HG02623 (cell line): ENCODE measurements at regions not wholly inside any gene's neighbourhood (a gene's known extent, or its start where the extent isn't known, plus 50 kb on each side); places are given as distances from the start of the nearest gene placed in this dataset.

Experiments used
- ATAC-seq: cut with Tn5 transposase; IDR thresholded peaks from one replicate; pipeline ENCODE4 v1.9.1; 2021; ENCODE audit warnings: moderate library complexity; ENCODE audit not compliant: unreplicated experiment

DNA sequence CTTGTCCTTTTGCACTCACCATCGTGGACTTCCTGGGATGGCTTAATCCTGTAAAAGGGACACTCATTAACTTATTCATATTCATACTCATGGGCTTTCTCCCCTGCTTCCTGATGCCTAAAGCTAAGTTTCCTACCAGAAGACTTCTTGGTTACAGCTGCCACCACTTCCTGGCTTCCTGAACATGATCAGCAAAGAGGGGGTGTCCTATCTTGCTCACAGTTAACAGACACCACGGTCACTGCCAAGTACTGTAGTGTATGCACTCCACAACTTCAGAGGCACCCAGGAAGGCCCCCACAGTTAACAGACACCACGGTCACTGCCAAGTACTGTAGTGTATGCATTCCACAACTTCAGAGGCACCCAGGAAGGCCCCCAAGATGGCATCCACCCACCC is 177.8 kb downstream of the SIPA1L2 start:
- no peak for ATAC-seq

DNA sequence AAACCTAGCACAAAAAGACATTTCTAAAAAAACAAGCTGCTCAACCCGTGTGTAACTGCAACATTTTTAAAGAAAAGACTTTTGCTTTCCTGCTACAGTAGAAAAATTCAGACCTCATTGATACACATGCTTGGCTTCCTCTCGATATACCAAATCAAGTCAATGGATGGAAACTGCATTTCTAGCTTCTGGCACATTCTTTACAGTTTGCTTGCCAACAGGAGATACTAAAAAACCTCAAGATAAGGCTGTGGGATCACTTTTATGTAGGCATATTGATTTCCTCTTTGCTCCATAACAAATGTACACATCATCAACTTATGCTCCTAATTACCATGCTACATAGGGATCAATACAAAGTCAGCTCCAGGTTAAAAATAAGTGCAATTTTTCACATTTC is 178.4 kb downstream of the SIPA1L2 start:
- no peak for ATAC-seq

DNA sequence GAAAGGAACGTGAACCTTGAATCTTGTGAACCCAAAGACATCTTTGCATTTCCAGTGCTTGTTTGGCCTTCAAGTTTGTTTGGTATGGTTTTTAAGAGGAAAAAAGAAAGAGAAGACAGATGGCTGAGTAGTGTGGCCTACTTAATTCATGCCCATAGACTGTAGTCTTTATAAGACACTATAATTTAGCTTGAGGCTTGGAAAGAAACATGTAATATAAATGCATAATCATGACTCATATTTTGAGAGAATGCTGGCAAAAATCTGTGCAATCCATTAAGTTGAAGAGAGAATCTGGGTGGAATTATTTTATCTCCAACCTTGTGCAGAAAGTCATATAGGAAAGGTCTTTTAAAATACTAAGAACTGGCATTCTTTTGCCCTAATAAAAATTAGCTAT is 179.3 kb downstream of the SIPA1L2 start:
- no peak for ATAC-seq

DNA sequence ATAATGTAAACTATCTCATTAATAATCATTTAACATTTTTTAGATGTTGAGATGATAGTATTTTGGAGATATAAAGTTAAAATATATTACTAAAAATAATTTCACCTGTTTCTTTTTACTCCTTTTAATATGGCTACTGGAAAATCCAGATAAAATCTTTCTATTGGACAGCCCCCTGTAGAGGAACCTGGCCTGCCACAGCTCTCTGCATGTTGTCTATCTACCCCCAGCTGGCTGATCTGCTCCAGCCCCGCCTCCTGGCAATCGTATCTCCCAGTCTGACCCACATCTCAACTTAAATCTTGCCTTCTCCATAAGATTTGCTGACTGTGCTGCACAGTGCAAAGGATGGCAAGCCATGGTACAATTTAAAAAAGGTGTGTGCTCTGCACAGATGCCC is 182.8 kb downstream of the SIPA1L2 start:
- no peak for ATAC-seq

DNA sequence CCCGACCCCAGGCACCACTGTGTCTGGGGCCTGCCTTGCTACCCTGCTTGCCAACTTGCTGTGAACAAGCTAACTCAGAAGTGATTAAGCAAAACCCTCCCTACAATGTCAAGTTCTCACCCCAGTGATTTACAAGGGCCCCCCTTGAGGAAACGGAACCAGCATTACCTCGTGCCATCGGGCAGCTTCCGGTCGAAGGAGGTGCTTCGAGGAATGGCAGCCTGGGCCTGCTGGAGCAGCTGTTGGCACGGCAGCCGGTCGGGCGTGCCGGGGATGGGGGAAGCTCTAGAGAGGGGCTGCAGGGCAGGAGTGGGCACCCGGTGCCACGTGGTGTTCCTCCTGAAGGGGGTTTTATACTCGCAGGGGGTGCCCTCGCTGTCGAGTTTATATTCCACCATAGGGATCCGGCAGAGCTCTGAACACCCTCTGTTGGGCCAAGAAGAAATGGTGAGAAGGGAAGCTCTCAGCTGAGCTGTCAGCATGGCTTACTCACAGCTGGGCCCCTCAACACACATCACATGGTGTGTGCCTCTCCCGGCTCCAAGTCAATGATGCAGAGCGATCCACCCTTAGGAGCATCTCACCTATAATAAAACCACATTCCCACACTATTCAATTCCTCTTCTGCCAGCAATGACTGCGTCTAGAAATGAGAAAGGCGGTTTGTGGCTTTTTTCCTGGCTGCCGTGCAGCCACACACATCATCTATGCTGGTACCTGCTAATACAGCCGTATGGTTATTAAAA is 184.4 kb downstream of the SIPA1L2 start:
- ATAC-seq = no peak

DNA sequence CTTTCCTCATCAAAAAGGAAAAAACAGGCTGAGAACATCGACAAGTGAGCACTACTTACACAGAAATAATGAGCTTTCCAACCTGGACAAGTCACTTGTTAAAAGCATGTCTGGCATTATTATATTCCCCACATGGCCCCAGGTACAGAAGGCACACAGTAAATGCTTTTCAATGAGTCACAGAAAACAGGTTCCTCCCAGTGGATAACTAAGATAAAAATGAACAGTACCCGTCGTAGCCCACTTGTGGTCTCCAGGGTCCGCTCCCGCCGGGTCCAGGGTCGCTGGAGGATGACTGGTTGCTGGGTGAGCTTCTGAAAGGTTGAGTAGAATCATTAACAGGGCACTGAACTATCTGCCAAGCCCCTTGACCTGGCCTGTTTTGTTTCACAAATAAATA is 186.6 kb downstream of the SIPA1L2 start:
- no peak for ATAC-seq

DNA sequence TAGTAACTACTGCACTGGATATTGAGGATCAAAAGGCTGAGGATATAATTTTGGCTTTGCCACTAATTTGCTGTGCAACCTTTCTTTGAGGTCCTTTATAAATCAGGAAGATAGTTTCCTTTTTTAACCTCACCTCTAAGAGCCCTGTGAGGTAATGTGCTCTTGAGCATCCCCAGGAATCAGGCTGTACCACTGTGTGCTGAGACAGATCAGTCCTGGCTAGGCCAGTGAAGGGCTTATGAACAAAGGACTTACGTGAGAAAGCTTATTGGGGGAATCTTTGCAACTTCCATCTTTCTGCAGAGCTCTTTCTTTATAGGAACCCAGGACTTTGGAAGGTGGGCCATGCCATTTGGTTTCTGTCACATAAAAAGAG is 188.9 kb downstream of the SIPA1L2 start:
- no peak for ATAC-seq

DNA sequence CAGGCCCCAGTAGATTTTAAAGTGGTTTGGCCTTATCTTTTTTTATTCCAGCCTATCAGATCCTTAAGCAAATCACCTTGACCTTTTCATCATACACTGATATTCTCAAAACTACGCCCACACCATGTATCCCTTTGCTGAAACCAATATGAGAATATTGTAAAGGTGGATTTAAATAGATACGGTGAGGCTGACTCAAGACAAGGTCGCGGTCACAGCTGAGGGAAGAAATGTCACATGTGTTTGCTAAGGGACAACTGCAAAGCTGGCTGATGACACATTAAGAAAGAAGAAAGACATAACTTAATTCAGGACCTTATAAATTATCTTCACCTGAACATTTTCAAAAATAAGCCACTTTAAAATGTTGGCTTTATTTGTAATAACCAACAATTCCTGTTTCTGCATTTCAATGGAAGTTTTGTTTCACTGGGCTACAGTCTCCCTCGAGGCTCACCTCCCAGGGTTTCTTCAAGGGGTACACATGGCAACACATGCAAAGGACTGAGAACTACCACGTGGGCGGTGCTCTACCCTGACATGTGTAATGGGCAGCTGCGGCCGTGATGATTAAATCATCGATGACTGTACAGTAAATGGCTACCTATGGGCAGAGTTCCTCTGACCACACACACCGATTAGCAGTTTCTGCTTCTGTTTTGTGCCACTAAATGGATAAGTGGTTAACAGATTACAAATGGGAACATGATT is 189.5 kb downstream of the SIPA1L2 start:
- ATAC-seq = no peak

DNA sequence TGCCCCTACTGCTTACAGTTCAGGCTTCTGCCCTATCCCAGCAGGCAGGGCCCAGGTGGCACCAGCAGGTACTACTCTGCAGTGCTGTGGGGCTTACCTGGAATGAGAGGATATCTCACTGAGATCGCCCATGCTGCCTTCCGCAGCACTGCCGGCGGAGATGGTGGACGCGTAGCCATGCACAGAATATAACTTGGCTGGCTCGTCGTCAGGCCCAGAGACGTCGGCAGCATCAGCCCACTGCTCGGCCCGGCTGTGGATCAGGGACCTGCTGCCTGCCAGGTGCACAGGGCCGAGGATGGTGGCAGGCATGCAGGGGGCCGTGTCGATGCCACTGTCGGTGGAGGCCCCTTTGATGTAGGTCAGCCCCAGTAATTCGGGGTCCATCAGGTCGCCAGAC is 190.9 kb downstream of the SIPA1L2 start:
- ATAC-seq = no peak

DNA sequence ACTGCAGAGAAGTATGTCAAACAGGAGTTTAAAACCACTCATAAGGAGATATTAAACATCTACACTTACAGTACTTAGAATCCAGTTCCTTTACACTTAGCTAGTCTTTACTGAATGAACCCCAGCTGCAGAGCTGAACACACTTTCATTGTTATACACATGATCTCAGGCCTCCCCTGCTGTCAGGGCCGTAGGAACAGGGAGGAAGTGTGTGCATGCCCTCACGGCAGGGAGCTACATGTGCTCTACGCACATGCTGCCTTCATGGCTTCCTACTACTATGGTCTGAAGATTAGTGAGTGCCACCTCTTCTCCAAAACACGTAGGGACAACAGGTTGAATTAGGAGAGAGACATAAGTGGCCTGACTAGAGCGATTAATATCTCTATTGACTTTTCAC is 191.5 kb downstream of the SIPA1L2 start:
- no peak for ATAC-seq

DNA sequence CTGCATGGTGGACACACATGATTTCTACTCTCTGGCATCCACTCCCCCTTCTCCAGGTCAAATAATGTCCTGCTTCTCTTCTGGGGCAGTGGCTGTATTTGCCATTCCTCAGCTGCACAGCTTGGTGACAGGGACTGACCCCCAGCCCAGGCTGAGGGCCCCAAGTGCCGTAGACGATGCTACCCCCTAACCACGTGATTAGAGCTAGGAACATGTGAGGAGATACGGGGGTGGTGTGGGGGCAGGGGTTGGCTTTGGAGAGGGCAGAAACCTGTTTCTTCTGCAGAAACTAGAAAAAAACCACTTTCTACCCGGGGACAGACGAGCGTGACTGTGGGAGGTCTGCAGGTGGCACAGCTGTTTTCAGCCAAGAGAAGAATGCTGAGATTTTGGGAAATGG is 192.4 kb downstream of the SIPA1L2 start:
- no peak for ATAC-seq

DNA sequence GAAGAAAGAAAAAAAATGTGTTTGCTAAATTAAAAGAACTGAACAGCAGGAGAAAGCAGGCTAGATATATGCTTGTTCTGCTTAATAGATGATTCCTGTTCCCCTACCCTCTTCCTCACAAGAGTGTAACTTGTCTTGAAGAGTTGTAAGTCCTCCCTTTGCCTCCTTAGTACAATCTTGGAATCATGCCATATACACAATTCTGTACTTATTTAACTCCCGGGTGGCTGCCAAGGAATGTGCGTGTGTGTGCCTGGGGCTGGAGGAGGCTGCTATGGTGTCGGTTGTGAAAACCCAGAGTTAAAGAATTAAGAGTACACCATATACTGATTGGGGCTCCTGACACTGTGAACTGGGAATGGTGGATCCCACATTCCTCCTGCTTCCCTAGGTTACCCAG is 194.2 kb downstream of the SIPA1L2 start:
- no peak for ATAC-seq

DNA sequence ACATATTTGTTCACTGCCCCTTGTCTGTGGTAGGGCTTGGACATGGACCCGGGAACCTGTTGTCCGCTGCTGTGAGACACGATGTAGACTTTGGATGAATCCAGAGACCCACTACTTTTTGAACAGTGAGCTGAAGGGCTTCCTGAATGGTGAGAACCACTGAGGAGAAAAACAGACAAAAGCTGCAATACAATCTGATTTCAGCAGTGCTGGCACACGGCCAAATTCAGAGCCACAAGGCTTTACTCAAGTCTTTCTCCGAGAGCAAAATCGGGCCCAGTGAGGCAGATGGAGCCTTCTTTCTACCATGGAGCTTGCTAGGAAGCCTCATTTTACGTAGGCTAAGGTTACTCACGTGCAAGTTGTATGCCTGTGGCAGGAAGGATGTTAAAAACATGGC is 197.6 kb downstream of the SIPA1L2 start:
- no peak for ATAC-seq

DNA sequence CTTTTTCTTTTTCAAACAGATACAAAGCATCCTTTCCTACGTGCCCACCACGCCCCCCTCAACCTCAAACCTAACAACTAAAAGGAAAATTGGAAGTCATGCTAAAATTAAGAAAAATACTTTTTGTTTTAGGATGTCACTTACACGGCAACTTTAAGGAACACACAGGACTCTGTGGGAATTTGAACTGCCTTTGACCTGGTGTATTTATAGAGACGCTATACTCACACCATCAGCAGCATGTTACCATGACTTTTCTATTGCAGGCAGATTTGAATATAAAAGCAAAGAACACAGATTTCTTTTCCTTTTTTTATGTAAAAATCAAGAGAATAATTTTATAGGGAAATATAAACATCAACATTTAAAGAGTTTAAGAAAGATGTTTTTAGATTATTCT is 198.2 kb downstream of the SIPA1L2 start:
- no peak for ATAC-seq

DNA sequence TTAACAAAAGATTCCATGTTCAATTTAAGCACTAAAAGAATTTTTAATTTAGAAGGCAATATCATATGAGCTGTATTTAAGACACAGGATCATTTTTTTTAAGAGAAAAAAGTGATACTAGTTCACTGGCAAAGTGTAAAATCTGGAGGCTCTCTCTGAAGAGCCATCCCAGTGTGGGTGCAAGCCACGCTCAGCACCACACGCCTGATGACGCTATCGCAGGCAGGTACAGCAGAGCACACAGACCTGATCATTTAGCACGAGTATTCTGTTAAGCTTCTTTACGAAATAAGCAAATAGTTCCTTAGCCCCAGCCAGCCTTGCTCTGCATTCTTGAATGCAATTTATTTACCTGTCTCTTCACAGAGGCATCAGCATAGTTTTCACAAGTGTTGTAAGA is 198.6 kb downstream of the SIPA1L2 start:
- ATAC-seq = no peak

DNA sequence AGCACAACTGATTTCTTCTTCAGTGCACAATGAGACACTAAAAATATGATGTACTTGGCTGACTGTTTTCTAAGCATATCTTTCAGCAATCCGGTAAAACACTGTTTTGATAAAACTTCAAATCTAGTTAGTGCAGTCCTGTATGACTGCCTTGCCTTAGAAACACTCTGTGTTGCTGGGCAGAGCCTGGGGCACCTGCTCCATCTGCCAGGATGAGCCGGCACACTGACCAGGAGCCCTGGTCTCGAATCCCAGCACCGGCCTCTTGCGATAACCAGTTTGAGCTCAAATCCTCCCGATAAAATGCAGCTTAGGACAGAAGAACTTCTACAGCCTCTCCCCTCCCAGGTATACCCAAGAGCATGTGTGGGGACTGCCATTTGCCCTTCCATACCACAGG is 199.5 kb downstream of the SIPA1L2 start:
- ATAC-seq = no peak

DNA sequence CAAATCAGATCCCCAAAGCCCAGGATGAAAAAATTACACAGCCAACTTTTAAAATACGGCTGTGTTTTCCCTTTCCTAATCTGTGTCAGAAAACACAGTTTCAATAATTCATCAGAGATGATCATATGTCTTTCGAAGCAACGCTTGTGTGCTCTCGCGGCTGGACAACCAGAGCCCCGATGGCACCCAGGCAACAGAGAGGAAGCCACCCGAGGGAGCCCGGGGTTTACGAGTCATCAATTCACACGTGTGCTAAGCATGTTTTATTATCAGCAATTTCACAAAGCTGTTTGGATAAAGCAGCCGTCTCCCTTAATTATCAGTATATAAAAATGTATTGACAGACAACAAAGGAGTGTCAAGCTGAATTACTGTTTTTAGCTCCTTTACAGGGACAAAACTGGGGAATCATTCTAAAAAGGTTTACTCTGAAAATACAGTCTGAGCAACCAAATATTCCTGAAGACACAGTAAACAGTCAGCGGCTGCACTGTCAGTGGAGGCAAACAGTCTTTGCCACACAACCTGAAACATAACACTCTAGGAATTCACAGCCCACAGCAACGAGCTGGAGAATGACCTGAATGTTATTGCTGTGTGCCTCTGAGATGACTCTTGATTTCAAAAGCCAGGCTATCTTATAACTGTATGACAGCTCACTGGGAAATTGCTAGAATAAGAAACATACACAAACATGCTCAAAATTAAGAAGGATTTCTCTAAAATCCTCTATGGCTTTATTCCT is 201.0 kb downstream of the SIPA1L2 start:
- ATAC-seq = no peak

DNA sequence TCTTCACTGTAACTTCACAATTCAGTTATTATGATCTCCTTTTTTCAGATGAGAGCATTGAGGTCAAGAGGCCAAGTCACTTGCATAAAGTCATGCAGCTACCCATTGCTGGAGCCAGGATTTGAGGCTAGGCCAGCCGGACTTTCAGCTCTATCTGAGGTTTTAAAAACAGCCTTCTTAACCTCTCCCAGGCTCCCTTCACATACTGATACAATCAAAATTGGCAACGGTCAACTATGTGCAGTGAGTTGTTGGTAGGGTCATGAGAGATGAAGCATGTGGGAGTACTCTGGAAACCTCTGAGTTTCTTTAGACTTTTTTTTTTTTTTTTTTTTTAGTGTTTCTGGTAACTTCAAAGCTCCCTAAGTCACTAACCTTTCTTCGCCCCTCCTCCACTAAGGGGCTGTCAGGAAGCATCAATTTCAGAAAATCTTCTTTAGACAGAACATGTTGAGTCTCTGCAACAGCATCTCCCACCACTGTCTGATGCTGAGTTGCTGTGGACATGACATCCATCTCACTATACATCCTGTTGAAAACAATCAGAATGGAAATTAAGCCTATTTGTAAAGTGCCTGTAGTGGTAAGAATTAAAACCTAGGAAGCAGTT is 201.8 kb downstream of the SIPA1L2 start:
- ATAC-seq = no peak

DNA sequence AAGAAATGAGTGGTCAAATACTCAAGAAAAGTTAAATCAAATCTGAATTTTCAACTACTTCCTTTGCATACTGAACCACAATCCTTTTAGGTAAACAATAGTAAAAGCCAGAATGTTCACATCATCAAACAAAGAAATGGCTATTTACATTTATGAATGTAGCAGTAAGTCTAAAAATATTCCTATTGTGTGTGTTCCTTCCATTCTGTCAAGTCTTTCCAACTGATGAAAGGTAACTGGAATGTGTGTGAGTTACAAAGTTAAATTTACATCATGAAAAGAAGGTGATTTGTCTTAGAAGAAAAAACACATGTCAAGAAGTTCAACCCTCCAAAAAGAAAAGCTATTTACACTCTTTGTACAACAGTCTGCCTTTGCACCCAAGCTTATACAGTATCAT is 203.1 kb downstream of the SIPA1L2 start:
- ATAC-seq = no peak

DNA sequence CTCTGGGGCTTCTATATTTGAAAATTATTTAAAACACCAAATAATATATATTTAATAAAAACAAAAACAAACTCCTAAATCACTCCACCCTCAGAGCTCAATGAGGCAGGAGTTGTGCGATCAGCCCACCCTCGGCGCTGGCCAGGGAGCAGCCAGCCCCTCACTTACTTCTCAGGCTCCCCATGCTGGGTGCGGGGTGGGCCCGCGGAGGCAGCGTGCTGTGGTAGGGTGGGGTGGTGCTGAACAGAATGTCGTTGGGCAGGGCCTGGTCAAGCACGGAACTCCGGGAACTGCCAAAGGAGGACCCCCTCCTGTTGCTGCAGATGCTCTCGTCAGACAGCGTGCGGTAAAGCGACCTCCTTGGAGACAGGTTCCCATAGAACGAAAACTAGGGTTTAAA is 204.5 kb downstream of the SIPA1L2 start:
- no peak for ATAC-seq

DNA sequence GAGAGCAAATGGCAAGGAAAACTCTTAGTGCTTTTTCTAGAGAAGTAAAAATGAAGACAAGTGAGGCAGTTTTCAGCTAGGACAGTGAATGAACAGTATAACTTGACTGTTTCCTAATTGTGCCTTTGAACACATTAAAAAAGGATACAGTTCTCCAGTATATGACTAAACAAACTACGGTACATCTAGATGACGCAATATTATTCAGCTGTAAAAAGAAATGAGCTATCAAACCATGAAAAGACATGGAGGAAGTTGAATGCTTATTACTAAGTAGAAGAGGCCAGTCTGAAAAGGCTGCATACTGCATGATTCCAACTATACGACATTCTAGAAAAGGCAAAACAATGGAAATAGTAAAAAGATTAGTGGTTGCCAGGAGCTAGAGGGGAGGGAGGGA is 206.3 kb downstream of the SIPA1L2 start:
- ATAC-seq = no peak

DNA sequence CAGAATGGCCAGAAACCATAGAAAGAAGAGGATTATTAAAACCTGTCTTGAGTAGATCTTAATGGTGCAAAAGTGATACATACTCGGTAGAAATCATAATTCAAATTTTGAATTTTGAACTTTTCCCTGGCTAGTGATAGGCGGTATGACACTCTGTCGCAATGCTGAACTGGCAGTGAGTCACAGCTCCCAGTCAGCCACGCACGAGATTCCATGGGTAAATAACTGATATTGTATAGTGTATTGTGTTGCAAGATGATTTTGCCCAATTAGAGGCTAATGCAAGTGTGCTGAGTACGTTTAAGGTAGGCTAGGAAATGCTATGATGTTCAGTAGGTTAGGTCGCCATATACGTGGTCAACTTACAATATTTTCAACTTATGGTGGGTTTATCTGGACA is 207.0 kb downstream of the SIPA1L2 start:
- no peak for ATAC-seq
